B cell (primary cell): ENCODE measurements at regions not wholly inside any gene's neighbourhood (a gene's known extent, or its start where the extent isn't known, plus 50 kb on each side); places are given as distances from the start of the nearest gene placed in this dataset.

Source experiments
- ATAC-seq: fragments of 200-7000 bp; cut with Tn5 transposase; one replicate; pipeline ENCODE4 v1.10.0; 2021; ENCODE audit warnings: low read depth, mild to moderate bottlenecking, moderate number of reproducible peaks, moderate library complexity
- CTCF ChIA-PET: fragments of 350-600 bp; sonication (Branson Sonifier 250); formaldehyde crosslinking; loops from one replicate; lab custom pipeline; 2021; ENCODE audit warnings: antibody characterized with exemption, inconsistent platforms; lab: Charles Lee
- POLR2A ChIA-PET: fragments of 350-600 bp; sonication (Branson Sonifier 250); formaldehyde crosslinking; loops from one replicate; lab custom pipeline; 2021; ENCODE audit warnings: antibody characterized with exemption; lab: Charles Lee
- DNase-seq: peaks from one replicate; pipeline ENCODE4 v3.0.0; 2013
- H2AFZ ChIP-seq: 2 replicates; pipeline ENCODE4 v1.6.1; 2012; ENCODE audit warnings: mild to moderate bottlenecking, low read depth, low read length; ENCODE audit not compliant: insufficient read depth, poor library complexity, severe bottlenecking
- H3K27ac ChIP-seq, 2 donors: 1 replicate in 1 of 2; 2 replicates in 1 of 2; pipeline ENCODE4 v1.5.1; 2012 to 2013; ENCODE audit warnings: low read length in 2 of 2, mild to moderate bottlenecking in 2 of 2, moderate library complexity in 1 of 2
- H3K27me3 ChIP-seq, 4 experiments: fragments of 200-600 bp in 1 of 4; sonication (generic) in 1 of 4; replicated peaks in 1 of 4; 1 replicate in 2 of 4; 2 replicates in 2 of 4; pipeline versions ENCODE4 v1.6.1 to v1.7.0; 2013 to 2016; ENCODE audit warnings: low read length in 3 of 4, mild to moderate bottlenecking in 2 of 4, mixed read lengths in 1 of 4, moderate library complexity in 1 of 4; ENCODE audit not compliant: insufficient read depth in 4 of 4, control insufficient read depth in 3 of 4; ENCODE audit errors: control extremely low read depth in 1 of 4
- H3K36me3 ChIP-seq, 2 experiments: replicated peaks in 1 of 2; 1 replicate in 1 of 2; 2 replicates in 1 of 2; pipeline versions ENCODE4 v1.6.1 to v1.7.1; 2013; ENCODE audit warnings: low read length in 1 of 2; ENCODE audit not compliant: insufficient read depth in 2 of 2, control insufficient read depth in 1 of 2; ENCODE audit errors: control extremely low read depth in 1 of 2, extremely low read depth in 1 of 2
- H3K4me1 ChIP-seq, 2 donors: fragments of 200-600 bp in 1 of 2; sonication (generic) in 1 of 2; 1 replicate in 1 of 2; 2 replicates in 1 of 2; pipeline versions ENCODE4 v1.5.1 to v1.6.1; 2013 to 2017; ENCODE audit warnings: low read length in 2 of 2; ENCODE audit not compliant: control insufficient read depth in 2 of 2, insufficient read depth in 2 of 2
- H3K4me2 ChIP-seq: replicated peaks from 2 replicates; pipeline ENCODE3; 2012; ENCODE audit warnings: mild to moderate bottlenecking, low read depth, low read length; ENCODE audit not compliant: poor library complexity, severe bottlenecking
- H3K4me3 ChIP-seq, 5 experiments: fragments of 200-600 bp in 1 of 5; sonication (generic) in 1 of 5; 1 replicate in 3 of 5; 2 replicates in 2 of 5; pipeline versions ENCODE4 v1.5.1 to v1.7.0; 2011 to 2016; ENCODE audit warnings: low read length in 4 of 5, mild to moderate bottlenecking in 4 of 5, low read depth in 2 of 5, control low read depth in 1 of 5, moderate library complexity in 1 of 5; ENCODE audit not compliant: insufficient read depth in 1 of 5; ENCODE audit errors: control extremely low read depth in 1 of 5, extremely low read depth in 1 of 5
- H3K79me2 ChIP-seq: fragments of 200-600 bp; sonication (generic); one replicate; pipeline ENCODE4 v1.6.0; 2016; ENCODE audit warnings: low read length; ENCODE audit not compliant: control insufficient read depth, insufficient read depth
- H3K9ac ChIP-seq: fragments of 200-600 bp; sonication (generic); 2 replicates; pipeline ENCODE4 v1.6.1; 2017; ENCODE audit warnings: mild to moderate bottlenecking, low read length, moderate library complexity
- H3K9me3 ChIP-seq, 3 donors: one replicate each; pipeline versions ENCODE4 v1.6.1 to v1.7.1; 2013; ENCODE audit warnings: low read length in 2 of 3; ENCODE audit not compliant: control insufficient read depth in 2 of 3, insufficient read depth in 1 of 3; ENCODE audit errors: control extremely low read depth in 1 of 3
- H4K20me1 ChIP-seq: 2 replicates; pipeline ENCODE4 v1.6.0; 2012; ENCODE audit warnings: mild to moderate bottlenecking, low read length; ENCODE audit not compliant: insufficient read depth, control insufficient read depth, poor library complexity, severe bottlenecking
- H3K27ac Mint-ChIP-seq: one replicate; pipeline ENCODE4 v1.8.0; 2021; ENCODE audit warnings: mixed read lengths
- H3K27me3 Mint-ChIP-seq: one replicate; pipeline ENCODE4 v1.8.0; 2021; ENCODE audit warnings: mixed read lengths
- H3K4me1 Mint-ChIP-seq: one replicate; pipeline ENCODE4 v1.8.0; 2021; ENCODE audit warnings: mixed read lengths
- H3K4me3 Mint-ChIP-seq: one replicate; pipeline ENCODE4 v1.8.0; 2021; ENCODE audit warnings: mixed read lengths
- H3K9me3 Mint-ChIP-seq: one replicate; pipeline ENCODE4 v1.8.0; 2022; ENCODE audit warnings: mixed read lengths; ENCODE audit not compliant: insufficient read depth
- EZH2 ChIP-seq: IDR thresholded peaks from 2 replicates; pipeline ENCODE4 v1.6.1; 2012; ENCODE audit warnings: borderline replicate concordance, low read depth, mild to moderate bottlenecking, moderate library complexity, low read length; ENCODE audit not compliant: insufficient read depth, poor library complexity, severe bottlenecking
- WGBS: methylation state at CpG from one replicate; pipeline ENCODE4 v1.1.5; 2013; ENCODE audit warnings: missing lambda C conversion rate; ENCODE audit not compliant: insufficient coverage; 5-methylcytosine and 5-hydroxymethylcytosine counted together
- intact Hi-C: fragments of 100-400 bp; cut with micrococcal nuclease; formaldehyde crosslinking; loops from one replicate; pipeline ENCODE4 v1.10.0; 2022
- TF ChIP-seq, protein P1 (sequence below): fragments of 200-600 bp; IDR thresholded peaks from one replicate; pipeline ENCODE4 v1.8.0; 2022; ENCODE audit warnings: antibody characterized with exemption, mild to moderate bottlenecking

DNA sequence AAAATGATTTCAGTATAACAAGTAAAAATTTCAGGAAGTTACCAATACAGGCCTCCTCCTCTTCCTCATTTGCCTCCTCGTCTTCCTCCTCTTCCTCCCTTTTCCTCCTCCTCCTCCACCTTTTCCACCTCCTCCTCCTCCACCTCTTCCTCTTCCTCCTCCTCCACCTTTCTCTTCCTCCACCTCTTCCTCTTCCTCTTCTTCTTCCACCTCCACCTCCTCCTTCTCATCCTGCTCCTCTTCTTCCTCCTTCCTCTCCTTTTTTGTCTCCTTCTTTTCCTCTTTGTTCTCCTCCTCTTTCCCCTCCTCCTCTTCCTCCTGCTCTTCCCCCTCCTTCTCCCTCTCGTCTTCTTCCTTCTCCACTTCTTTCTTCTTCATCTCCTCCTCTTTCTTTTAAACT, 94.4 kb upstream of the SFMBT2 start:
- CTCF ChIA-PET = interaction anchor here (0.7 kb wide), 1 partner anchor 20 kb away, joined by 3 read pairs; no protein-coding TSS in a partner anchor

DNA sequence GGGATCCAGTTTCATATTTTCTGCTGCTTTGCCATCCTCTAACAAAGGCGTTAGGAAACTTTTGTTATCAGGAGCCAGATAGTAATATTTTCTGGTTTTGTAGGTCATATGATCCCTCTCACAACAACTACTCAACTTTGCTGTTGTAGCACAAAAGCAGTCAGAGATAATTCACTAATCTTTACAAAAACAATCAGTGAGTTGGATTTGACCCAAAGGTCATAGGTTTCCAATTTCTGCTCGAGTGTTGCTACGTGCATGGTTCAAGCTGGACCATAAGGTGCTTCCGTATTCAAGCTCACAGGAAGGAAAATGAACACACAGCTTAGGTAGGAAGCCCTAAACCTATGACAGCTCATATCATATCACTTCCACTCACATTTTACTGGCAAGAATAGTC, 92.4 kb upstream of the SFMBT2 start:
- H3K4me3 Mint-ChIP-seq = no peak overlapping the region
- Histone ChIP-seq H3K79me2 (no peaks in the 10 kb centered on the region), H2AFZ (no peak overlapping the region), H3K4me2 (no peak overlapping the region), H3K4me3 (no peak overlapping the region), H3K9ac (no peak overlapping the region), H4K20me1 (no peaks in the 10 kb centered on the region), H3K27me3 (no peaks in the 10 kb centered on the region), H3K4me1 (peaks cover 6 to 20% of the 10 kb centered on the region in 2 donors), H3K9me3 (peaks cover 0 to 7% (median 0%) of the 10 kb centered on the region in 3 donors), H3K36me3 (no peaks in the 10 kb centered on the region), H3K27ac (no peak overlapping the region)
- CTCF ChIA-PET = interaction anchor here (1.1 to 1.3 kb wide), 2 partner anchors 22 to 184 kb away, joined by 3 to 6 read pairs; no protein-coding TSS in a partner anchor
- TF ChIP-seq, protein P1, sequence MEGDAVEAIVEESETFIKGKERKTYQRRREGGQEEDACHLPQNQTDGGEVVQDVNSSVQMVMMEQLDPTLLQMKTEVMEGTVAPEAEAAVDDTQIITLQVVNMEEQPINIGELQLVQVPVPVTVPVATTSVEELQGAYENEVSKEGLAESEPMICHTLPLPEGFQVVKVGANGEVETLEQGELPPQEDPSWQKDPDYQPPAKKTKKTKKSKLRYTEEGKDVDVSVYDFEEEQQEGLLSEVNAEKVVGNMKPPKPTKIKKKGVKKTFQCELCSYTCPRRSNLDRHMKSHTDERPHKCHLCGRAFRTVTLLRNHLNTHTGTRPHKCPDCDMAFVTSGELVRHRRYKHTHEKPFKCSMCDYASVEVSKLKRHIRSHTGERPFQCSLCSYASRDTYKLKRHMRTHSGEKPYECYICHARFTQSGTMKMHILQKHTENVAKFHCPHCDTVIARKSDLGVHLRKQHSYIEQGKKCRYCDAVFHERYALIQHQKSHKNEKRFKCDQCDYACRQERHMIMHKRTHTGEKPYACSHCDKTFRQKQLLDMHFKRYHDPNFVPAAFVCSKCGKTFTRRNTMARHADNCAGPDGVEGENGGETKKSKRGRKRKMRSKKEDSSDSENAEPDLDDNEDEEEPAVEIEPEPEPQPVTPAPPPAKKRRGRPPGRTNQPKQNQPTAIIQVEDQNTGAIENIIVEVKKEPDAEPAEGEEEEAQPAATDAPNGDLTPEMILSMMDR = no peak
- no peak for TF ChIP-seq EZH2
- peaks cover 24% of the 10 kb centered on the region for H3K4me1 Mint-ChIP-seq
- WGBS = 100% methylated on average over 3 of the region's 4 CpGs
- ATAC-seq (no peak), DNase-seq (no peak)
- H3K27me3 Mint-ChIP-seq = no peaks in the 10 kb centered on the region
- intact Hi-C loops = no loop called here
- H3K9me3 Mint-ChIP-seq = no peaks in the 10 kb centered on the region
- POLR2A ChIA-PET = no interaction called here
- H3K27ac Mint-ChIP-seq = no peak overlapping the region

More for the DNA sequence above, 94.4 kb upstream of the SFMBT2 start:
- Histone ChIP-seq H3K27ac (no peak overlapping the region), H3K79me2 (no peaks in the 10 kb centered on the region), H3K4me1 (peaks cover 14 to 27% of the 10 kb centered on the region in 2 donors), H3K4me3 (no peak overlapping the region), H3K27me3 (no peaks in the 10 kb centered on the region), H3K9ac (no peak overlapping the region), H2AFZ (no peak overlapping the region), H3K36me3 (no peaks in the 10 kb centered on the region), H4K20me1 (no peaks in the 10 kb centered on the region), H3K4me2 (no peak overlapping the region), H3K9me3 (peaks cover 0 to 16% (median 3%) of the 10 kb centered on the region in 3 donors)
- POLR2A ChIA-PET = no interaction called here
- ATAC-seq = no peak
- no peak for DNase-seq
- WGBS = 78% methylated on average over 2 of the region's 2 CpGs
- Mint-ChIP-seq H3K27me3 (no peaks in the 10 kb centered on the region), H3K27ac (no peak overlapping the region), H3K4me1 (peaks cover 33% of the 10 kb centered on the region), H3K9me3 (no peaks in the 10 kb centered on the region), H3K4me3 (no peak overlapping the region)
- intact Hi-C loops = no loop called here
- TF ChIP-seq, protein P1 = no peak
- TF ChIP-seq EZH2 = no peak
